GM12878 (cell line): ENCODE measurements at regions not wholly inside any gene's neighbourhood (a gene's known extent, or its start where the extent isn't known, plus 50 kb on each side); places are given as distances from the start of the nearest gene placed in this dataset.

Source experiments
- ATAC-seq: fragments of 200-7000 bp; cut with Tn5 transposase; 3 replicates; pipeline ENCODE4 v1.9.1; 2020; ENCODE audit warnings: mild to moderate bottlenecking, moderate library complexity
- BruUV-seq: library from RNA; stranded (reverse); fragments of 400-500 nt; replicated peaks from 2 replicates; lab custom pipeline; 2021; lab: Mats Ljungman, UMichigan
- CTCF ChIA-PET: fragments of 300-600 bp; sonication (Branson Sonifier 250); formaldehyde crosslinking; extraction: SDS; loops from one replicate; lab custom pipeline; 2021; ENCODE audit warnings: inconsistent platforms; lab: Yijun Ruan, JAX
- POLR2A ChIA-PET: fragments of 350-600 bp; formaldehyde crosslinking; extraction: SDS; loops from one replicate; lab custom pipeline; 2021; ENCODE audit warnings: inconsistent platforms; lab: Charles Lee
- RAD21 ChIA-PET: fragments of 300-600 bp; sonication (Branson Sonifier 250); formaldehyde crosslinking; loops from one replicate; lab custom pipeline; 2023; ENCODE audit warnings: antibody characterized with exemption; ENCODE audit not compliant: unreplicated experiment; lab: Charles Lee
- SMC1A ChIA-PET: fragments of 300-600 bp; sonication (Branson Sonifier 250); formaldehyde crosslinking; loops from one replicate; lab custom pipeline; 2023; ENCODE audit not compliant: unreplicated experiment, uncharacterized antibody; lab: Charles Lee
- DNase-seq: peaks from one replicate; pipeline ENCODE4 v3.0.0-alpha.2; 2011; ENCODE audit warnings: low read depth, low spot score
- FAIRE-seq: peaks from 3 replicates; lab custom pipeline; 2011; peaks lifted over from hg19 to GRCh38; lab: Jason Lieb, UNC
- H2AFZ ChIP-seq: 2 replicates; pipeline ENCODE4 v1.6.0; 2011; ENCODE audit warnings: low read depth, low read length, control low read depth; ENCODE audit not compliant: control insufficient read depth
- H3K27ac ChIP-seq: 2 replicates; pipeline ENCODE4 v1.5.1; 2011; ENCODE audit warnings: control low read depth; ENCODE audit not compliant: control insufficient read depth, insufficient read depth
- H3K27me3 ChIP-seq, 2 experiments: replicated peaks in 1 of 2; 2 replicates each; pipeline versions ENCODE4 v1.6.0 to v1.6.1; 2011; ENCODE audit warnings: low read length in 1 of 2; ENCODE audit not compliant: control insufficient read depth in 2 of 2, insufficient read depth in 2 of 2
- H3K36me3 ChIP-seq, 2 experiments: 2 replicates each; pipeline ENCODE4 v1.5.1; 2011; ENCODE audit warnings: low read length in 1 of 2; ENCODE audit not compliant: control insufficient read depth in 2 of 2, insufficient read depth in 2 of 2
- H3K4me1 ChIP-seq: 2 replicates; pipeline ENCODE4 v1.6.1; 2011; ENCODE audit warnings: mild to moderate bottlenecking, low read length, moderate library complexity, mixed read lengths; ENCODE audit not compliant: control insufficient read depth, insufficient read depth
- H3K4me2 ChIP-seq: 2 replicates; pipeline ENCODE4 v1.6.0; 2011; ENCODE audit warnings: control low read depth; ENCODE audit not compliant: control insufficient read depth, insufficient read depth
- H3K4me3 ChIP-seq: fragments of 200-600 bp; sonication (generic); 2 replicates; pipeline ENCODE4 v1.5.1; 2016
- H3K79me2 ChIP-seq: 2 replicates; pipeline ENCODE4 v1.6.0; 2011; ENCODE audit warnings: low read length; ENCODE audit not compliant: control insufficient read depth, insufficient read depth
- H3K9ac ChIP-seq: 2 replicates; pipeline ENCODE4 v1.8.0; 2011; ENCODE audit warnings: low read length, control low read depth, mixed read lengths; ENCODE audit not compliant: control insufficient read depth, insufficient read depth
- H3K9me3 ChIP-seq: replicated peaks from 3 replicates; pipeline ENCODE4 v1.5.1; 2011; ENCODE audit warnings: mild to moderate bottlenecking, low read length; ENCODE audit not compliant: control insufficient read depth, insufficient read depth
- H4K20me1 ChIP-seq: 2 replicates; pipeline ENCODE4 v1.6.0; 2011; ENCODE audit not compliant: control insufficient read depth, insufficient read depth
- BMI1 ChIP-seq: fragments of 450-650 bp; IDR thresholded peaks from 2 replicates; pipeline ENCODE4 v1.6.1; 2016; ENCODE audit warnings: mild to moderate bottlenecking, moderate library complexity, borderline replicate concordance
- BRCA1 ChIP-seq: IDR thresholded peaks from 2 replicates; pipeline ENCODE4 v1.6.1; 2011; ENCODE audit warnings: low read depth, low read length, improper control_type of control experiment
- CBFB ChIP-seq: IDR thresholded peaks from 2 replicates; pipeline ENCODE4 v1.6.1; 2016; ENCODE audit warnings: antibody characterized with exemption, low read depth
- CBX3 ChIP-seq: fragments of 200-600 bp; sonication (generic); IDR thresholded peaks from 2 replicates; pipeline ENCODE4 v1.6.1; 2016; ENCODE audit warnings: low read depth, borderline replicate concordance
- CREB1 ChIP-seq: IDR thresholded peaks from 2 replicates; pipeline ENCODE4 v1.6.1; 2012; ENCODE audit warnings: low read depth, mild to moderate bottlenecking, inconsistent platforms
- EZH2 ChIP-seq: IDR thresholded peaks from 2 replicates; pipeline ENCODE4 v1.6.1; 2012; ENCODE audit warnings: low read depth, mild to moderate bottlenecking, control low read depth, inconsistent platforms, low read length, borderline replicate concordance; ENCODE audit not compliant: control insufficient read depth
- FOXM1 ChIP-seq: IDR thresholded peaks from 2 replicates; pipeline ENCODE4 v1.6.1; 2012; ENCODE audit warnings: low read depth, mild to moderate bottlenecking, inconsistent platforms, low read length, moderate library complexity
- MEF2B ChIP-seq: fragments of 450-650 bp; IDR thresholded peaks from 2 replicates; pipeline ENCODE4 v1.6.1; 2018; ENCODE audit warnings: mild to moderate bottlenecking, moderate library complexity; ENCODE audit not compliant: partially characterized antibody, poor library complexity, severe bottlenecking
- MYC ChIP-seq: IDR thresholded peaks from 2 replicates; pipeline ENCODE4 v1.6.1; 2011; ENCODE audit warnings: mild to moderate bottlenecking, low read length, moderate library complexity, inconsistent platforms; ENCODE audit not compliant: insufficient read depth, insufficient replicate concordance, insufficient read length, severe bottlenecking
- POLR2AphosphoS2 ChIP-seq: IDR thresholded peaks from 2 replicates; pipeline ENCODE4 v1.6.1; 2011; ENCODE audit warnings: low read depth, mild to moderate bottlenecking, low read length, improper control_type of control experiment, moderate library complexity
- SRF ChIP-seq, 2 experiments: IDR thresholded peaks; 2 replicates each; pipeline ENCODE4 v1.6.1; 2011; ENCODE audit warnings: low read depth in 2 of 2, low read length in 2 of 2, mild to moderate bottlenecking in 1 of 2, moderate library complexity in 1 of 2
- TCF12 ChIP-seq: IDR thresholded peaks from 2 replicates; pipeline ENCODE4 v1.6.1; 2011; ENCODE audit warnings: low read depth, mild to moderate bottlenecking, low read length
- WGBS: methylation state at CpG from one replicate; pipeline ENCODE4 v1.1.6; 2016; ENCODE audit warnings: low lambda C conversion rate; ENCODE audit not compliant: insufficient replicate concordance, insufficient coverage; ENCODE audit errors: missing lambda C conversion rate; 5-methylcytosine and 5-hydroxymethylcytosine counted together
- in situ Hi-C: fragments of 300-500 bp; cut with MboI; formaldehyde crosslinking; loops from 9 replicates; pipeline ENCODE4 v1.14.3; 2018; ENCODE audit warnings: mixed read lengths
- intact Hi-C: fragments of 100-400 bp; cut with micrococcal nuclease; formaldehyde crosslinking; loops from one replicate; pipeline ENCODE4 v1.14.2; 2022; ENCODE audit not compliant: unreplicated experiment
- TF ChIP-seq, protein P1 (sequence below): fragments of 450-650 bp; IDR thresholded peaks from 2 replicates; pipeline ENCODE4 v1.6.1; 2017; ENCODE audit warnings: mild to moderate bottlenecking, moderate library complexity
- TF ChIP-seq, protein P2 (sequence below): IDR thresholded peaks from 2 replicates; pipeline ENCODE4 v1.6.1; 2011; ENCODE audit warnings: low read depth, mild to moderate bottlenecking, low read length, moderate library complexity, borderline replicate concordance; ENCODE audit errors: extremely low read depth
- TF ChIP-seq, protein P3 (sequence below): fragments of 450-650 bp; IDR thresholded peaks from 2 replicates; pipeline ENCODE4 v1.6.1; 2017; ENCODE audit warnings: mild to moderate bottlenecking, low read depth, inconsistent platforms; ENCODE audit not compliant: poor library complexity, severe bottlenecking

DNA sequence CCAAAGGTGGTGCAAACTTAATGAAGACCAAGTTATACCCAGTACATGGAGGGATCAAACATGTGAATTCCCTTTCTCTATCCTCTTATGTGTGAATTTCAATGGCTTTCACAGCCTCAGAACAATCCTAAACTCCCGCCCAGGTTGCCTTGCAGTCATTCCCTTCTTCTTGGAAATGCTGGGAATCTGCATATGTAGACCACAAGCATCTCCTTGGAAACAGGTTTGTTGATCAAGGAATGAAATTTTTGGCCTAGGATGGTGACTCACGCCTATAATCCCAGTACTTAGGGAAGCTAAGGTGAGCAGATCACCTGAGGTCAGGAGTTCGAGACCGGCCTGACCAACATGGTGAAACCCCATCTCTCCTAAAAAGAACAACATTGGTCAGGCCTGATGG lies 77.8 kb upstream of the ABI1 start (continued):
- TF ChIP-seq MEF2B, result no peak
- no peak for TF ChIP-seq EZH2
- TF ChIP-seq, protein P1, sequence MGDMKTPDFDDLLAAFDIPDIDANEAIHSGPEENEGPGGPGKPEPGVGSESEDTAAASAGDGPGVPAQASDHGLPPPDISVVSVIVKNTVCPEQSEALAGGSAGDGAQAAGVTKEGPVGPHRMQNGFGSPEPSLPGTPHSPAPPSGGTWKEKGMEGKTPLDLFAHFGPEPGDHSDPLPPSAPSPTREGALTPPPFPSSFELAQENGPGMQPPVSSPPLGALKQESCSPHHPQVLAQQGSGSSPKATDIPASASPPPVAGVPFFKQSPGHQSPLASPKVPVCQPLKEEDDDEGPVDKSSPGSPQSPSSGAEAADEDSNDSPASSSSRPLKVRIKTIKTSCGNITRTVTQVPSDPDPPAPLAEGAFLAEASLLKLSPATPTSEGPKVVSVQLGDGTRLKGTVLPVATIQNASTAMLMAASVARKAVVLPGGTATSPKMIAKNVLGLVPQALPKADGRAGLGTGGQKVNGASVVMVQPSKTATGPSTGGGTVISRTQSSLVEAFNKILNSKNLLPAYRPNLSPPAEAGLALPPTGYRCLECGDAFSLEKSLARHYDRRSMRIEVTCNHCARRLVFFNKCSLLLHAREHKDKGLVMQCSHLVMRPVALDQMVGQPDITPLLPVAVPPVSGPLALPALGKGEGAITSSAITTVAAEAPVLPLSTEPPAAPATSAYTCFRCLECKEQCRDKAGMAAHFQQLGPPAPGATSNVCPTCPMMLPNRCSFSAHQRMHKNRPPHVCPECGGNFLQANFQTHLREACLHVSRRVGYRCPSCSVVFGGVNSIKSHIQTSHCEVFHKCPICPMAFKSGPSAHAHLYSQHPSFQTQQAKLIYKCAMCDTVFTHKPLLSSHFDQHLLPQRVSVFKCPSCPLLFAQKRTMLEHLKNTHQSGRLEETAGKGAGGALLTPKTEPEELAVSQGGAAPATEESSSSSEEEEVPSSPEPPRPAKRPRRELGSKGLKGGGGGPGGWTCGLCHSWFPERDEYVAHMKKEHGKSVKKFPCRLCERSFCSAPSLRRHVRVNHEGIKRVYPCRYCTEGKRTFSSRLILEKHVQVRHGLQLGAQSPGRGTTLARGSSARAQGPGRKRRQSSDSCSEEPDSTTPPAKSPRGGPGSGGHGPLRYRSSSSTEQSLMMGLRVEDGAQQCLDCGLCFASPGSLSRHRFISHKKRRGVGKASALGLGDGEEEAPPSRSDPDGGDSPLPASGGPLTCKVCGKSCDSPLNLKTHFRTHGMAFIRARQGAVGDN, result no peak

DNA sequence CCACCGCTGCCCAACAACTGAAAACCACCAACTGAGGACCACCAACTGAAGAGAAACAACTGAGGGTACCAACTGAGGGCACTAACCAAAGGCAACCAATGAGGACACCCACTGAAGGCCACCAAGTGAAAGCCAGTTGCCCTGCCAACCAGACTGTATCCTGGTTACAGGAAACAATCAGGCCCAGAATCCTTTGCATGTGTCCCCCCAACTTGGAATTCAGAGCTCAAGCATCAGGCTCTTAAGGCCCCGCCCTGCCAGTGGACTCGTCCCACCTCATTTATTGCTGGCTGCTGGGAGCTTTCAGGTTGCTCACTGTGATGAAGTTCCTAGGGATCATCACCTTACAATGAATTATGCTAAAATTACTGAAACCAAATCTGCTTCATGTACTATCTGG lies 76.6 kb upstream of the ABI1 start:
- BruUV-seq, result no TSS peak
- in situ Hi-C loops, result no loop called here
- POLR2A ChIA-PET, result no interaction called here
- TF ChIP-seq SRF (IDR thresholded peaks at IDR 0.05; ENCODE audit: low read depth in 2 of 2, low read length in 2 of 2), result no peak
- no peak for TF ChIP-seq TCF12
- TF ChIP-seq, protein P2, sequence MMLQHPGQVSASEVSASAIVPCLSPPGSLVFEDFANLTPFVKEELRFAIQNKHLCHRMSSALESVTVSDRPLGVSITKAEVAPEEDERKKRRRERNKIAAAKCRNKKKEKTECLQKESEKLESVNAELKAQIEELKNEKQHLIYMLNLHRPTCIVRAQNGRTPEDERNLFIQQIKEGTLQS, result no peak
- no peak for TF ChIP-seq FOXM1
- no peak for TF ChIP-seq POLR2AphosphoS2
- no peak for TF ChIP-seq CBX3
- no peak for TF ChIP-seq CBFB
- TF ChIP-seq CREB1, result no peak
- no peak for TF ChIP-seq BMI1
- no peak for TF ChIP-seq BRCA1
- no peak for TF ChIP-seq MYC
- TF ChIP-seq, protein P3, sequence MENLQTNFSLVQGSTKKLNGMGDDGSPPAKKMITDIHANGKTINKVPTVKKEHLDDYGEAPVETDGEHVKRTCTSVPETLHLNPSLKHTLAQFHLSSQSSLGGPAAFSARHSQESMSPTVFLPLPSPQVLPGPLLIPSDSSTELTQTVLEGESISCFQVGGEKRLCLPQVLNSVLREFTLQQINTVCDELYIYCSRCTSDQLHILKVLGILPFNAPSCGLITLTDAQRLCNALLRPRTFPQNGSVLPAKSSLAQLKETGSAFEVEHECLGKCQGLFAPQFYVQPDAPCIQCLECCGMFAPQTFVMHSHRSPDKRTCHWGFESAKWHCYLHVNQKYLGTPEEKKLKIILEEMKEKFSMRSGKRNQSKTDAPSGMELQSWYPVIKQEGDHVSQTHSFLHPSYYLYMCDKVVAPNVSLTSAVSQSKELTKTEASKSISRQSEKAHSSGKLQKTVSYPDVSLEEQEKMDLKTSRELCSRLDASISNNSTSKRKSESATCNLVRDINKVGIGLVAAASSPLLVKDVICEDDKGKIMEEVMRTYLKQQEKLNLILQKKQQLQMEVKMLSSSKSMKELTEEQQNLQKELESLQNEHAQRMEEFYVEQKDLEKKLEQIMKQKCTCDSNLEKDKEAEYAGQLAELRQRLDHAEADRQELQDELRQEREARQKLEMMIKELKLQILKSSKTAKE, result no peak

More for the DNA sequence above, 76.6 kb upstream of the ABI1 start:
- WGBS, result 31% methylated on average over 3 of the region's 3 CpGs
- Histone ChIP-seq H3K4me3 (no peak overlapping the region), H3K36me3 (no peaks in the 10 kb centered on the region), H3K4me2 (no peak overlapping the region), H3K9me3 (no peaks in the 10 kb centered on the region), H3K9ac (no peak overlapping the region), H2AFZ (no peak overlapping the region), H3K4me1 (no peaks in the 10 kb centered on the region), H3K27ac (no peak overlapping the region), H4K20me1 (no peaks in the 10 kb centered on the region), H3K79me2 (no peaks in the 10 kb centered on the region), H3K27me3 (no peaks in the 10 kb centered on the region; a peak in 1 of 4 replicates)
- ChIA-PET SMC1A (interaction anchor here (1.1 kb wide), 1 partner anchor 37 kb away, joined by 3 read pairs; no protein-coding TSS in a partner anchor), CTCF (interaction anchor here (0.9 kb wide), 1 partner anchor 25 kb away, joined by 3 read pairs; no protein-coding TSS in a partner anchor), RAD21 (no interaction called here)
- intact Hi-C loops, result no loop called here
- FAIRE-seq (no peak), ATAC-seq (no peak), DNase-seq (no peak)
